SK-N-SH (cell line): ENCODE measurements at regions not wholly inside any gene's neighbourhood (a gene's known extent, or its start where the extent isn't known, plus 50 kb on each side); places are given as distances from the start of the nearest gene placed in this dataset.

Experiments
- CTCF ChIA-PET: fragments of 300-600, 350-600 bp; formaldehyde crosslinking; extraction: SDS; loops from one replicate; lab custom pipeline; 2021; lab: Yijun Ruan, JAX
- POLR2A ChIA-PET: fragments of 350-600 bp; sonication (Branson Sonifier 250); formaldehyde crosslinking; extraction: SDS; loops from one replicate; lab custom pipeline; 2020; ENCODE audit warnings: antibody characterized with exemption, inconsistent platforms; lab: Yijun Ruan, JAX
- DNase-seq: peaks from one replicate; pipeline ENCODE4 v3.0.0; 2012
- H2AFZ ChIP-seq: fragments of 200-600 bp; sonication (generic); 2 replicates; pipeline ENCODE4 v1.8.1; 2016; ENCODE audit warnings: antibody characterized with exemption, mild to moderate bottlenecking, low read depth
- H3F3A ChIP-seq: fragments of 200-600 bp; sonication (generic); replicated peaks from 2 replicates; pipeline ENCODE3; 2016; ENCODE audit warnings: antibody characterized with exemption, mild to moderate bottlenecking; ENCODE audit not compliant: insufficient read depth
- H3K27ac ChIP-seq, 2 experiments: fragments of 200-500 bp in 1 of 2; fragments of 200-600 bp in 1 of 2; sonication (Bioruptor generic) in 1 of 2; sonication (generic), shearing (Covaris generic) in 1 of 2; 2 replicates each; pipeline versions ENCODE4 v1.5.1 to v1.6.1; 2014 to 2016; ENCODE audit warnings: low read depth in 2 of 2, inconsistent platforms in 1 of 2, low read length in 1 of 2, mild to moderate bottlenecking in 1 of 2, mixed read lengths in 1 of 2
- H3K27me3 ChIP-seq: fragments of 200-600 bp; sonication (generic), shearing (Covaris generic); 2 replicates; pipeline ENCODE4 v1.6.1; 2016; ENCODE audit warnings: mixed run types; ENCODE audit not compliant: insufficient read depth
- H3K36me3 ChIP-seq, 2 experiments: fragments of 200-500 bp in 1 of 2; fragments of 200-600 bp in 1 of 2; sonication (Bioruptor generic) in 1 of 2; sonication (generic) in 1 of 2; replicated peaks in 1 of 2; 2 replicates each; pipeline versions ENCODE3 to v1.5.1; 2014 to 2016; ENCODE audit warnings: low read length in 1 of 2, mild to moderate bottlenecking in 1 of 2; ENCODE audit not compliant: insufficient read depth in 2 of 2, control insufficient read depth in 1 of 2
- H3K4me1 ChIP-seq, 2 experiments: fragments of 200-500 bp in 1 of 2; fragments of 200-600 bp in 1 of 2; sonication (Bioruptor generic) in 1 of 2; sonication (generic), shearing (Covaris generic) in 1 of 2; 2 replicates each; pipeline versions ENCODE4 v1.5.1 to v1.6.1; 2014 to 2016; ENCODE audit warnings: low read depth in 1 of 2, low read length in 1 of 2, mixed run types in 1 of 2; ENCODE audit not compliant: insufficient read depth in 2 of 2, control insufficient read depth in 1 of 2
- H3K4me2 ChIP-seq: fragments of 200-600 bp; sonication (generic), shearing (Covaris generic); 2 replicates; pipeline ENCODE4 v1.6.1; 2017; ENCODE audit warnings: mixed run types
- H3K4me3 ChIP-seq, 2 experiments: fragments of 200-500 bp in 1 of 2; fragments of 200-600 bp in 1 of 2; sonication (Bioruptor generic) in 1 of 2; sonication (generic), shearing (Covaris generic) in 1 of 2; 2 replicates each; pipeline versions ENCODE4 v1.5.1 to v1.8.1; 2014 to 2016; ENCODE audit warnings: low read depth in 2 of 2, inconsistent platforms in 1 of 2, low read length in 1 of 2, mild to moderate bottlenecking in 1 of 2, mixed read lengths in 1 of 2, moderate library complexity in 1 of 2
- H3K79me2 ChIP-seq: fragments of 200-600 bp; sonication (generic); 2 replicates; pipeline ENCODE4 v1.8.1; 2017; ENCODE audit warnings: mild to moderate bottlenecking; ENCODE audit not compliant: insufficient read depth
- H3K9ac ChIP-seq: fragments of 200-600 bp; sonication (generic); 2 replicates; pipeline ENCODE4 v1.6.1; 2017; ENCODE audit warnings: mixed run types
- H3K9me2 ChIP-seq: fragments of 200-600 bp; sonication (generic); 2 replicates; pipeline ENCODE4 v1.6.1; 2017; ENCODE audit warnings: mixed run types
- H3K9me3 ChIP-seq: fragments of 200-600 bp; sonication (generic); 2 replicates; pipeline ENCODE4 v1.6.1; 2017; ENCODE audit warnings: mixed run types, mild to moderate bottlenecking, moderate library complexity
- H4K20me1 ChIP-seq: fragments of 200-600 bp; sonication (generic); 2 replicates; pipeline ENCODE4 v1.6.1; 2017; ENCODE audit warnings: mild to moderate bottlenecking, mixed run types; ENCODE audit not compliant: insufficient read depth
- CHD2 ChIP-seq: fragments of 150-350 bp; IDR thresholded peaks from 2 replicates; pipeline ENCODE4 v1.6.1; 2018; ENCODE audit warnings: low read length; ENCODE audit not compliant: partially characterized antibody
- CTCF ChIP-seq: fragments of 200-600 bp; sonication (generic); IDR thresholded peaks from 2 replicates; pipeline ENCODE4 v1.6.1; 2017; ENCODE audit warnings: antibody characterized with exemption, mild to moderate bottlenecking, moderate library complexity
- EP300 ChIP-seq, 2 experiments: IDR thresholded peaks; 2 replicates each; pipeline versions ENCODE4 v1.4.0 to v1.6.1; 2012; ENCODE audit warnings: borderline replicate concordance in 1 of 2, low read depth in 1 of 2, low read length in 1 of 2
- GABPA ChIP-seq: IDR thresholded peaks from 2 replicates; pipeline ENCODE4 v1.4.0; 2012; ENCODE audit warnings: low read depth, mild to moderate bottlenecking
- GATA2 ChIP-seq: sonication (generic); formaldehyde crosslinking; IDR thresholded peaks from 2 replicates; pipeline ENCODE4 v1.5.0; 2020; ENCODE audit warnings: mild to moderate bottlenecking, missing genetic modification reagents
- IRF3 ChIP-seq: fragments of 150-350 bp; IDR thresholded peaks from 2 replicates; pipeline ENCODE4 v1.6.1; 2016; ENCODE audit warnings: mild to moderate bottlenecking, low read depth, low read length
- MAX ChIP-seq: IDR thresholded peaks from 2 replicates; pipeline ENCODE4 v1.4.0; 2012; ENCODE audit warnings: low read depth
- MEF2A ChIP-seq: IDR thresholded peaks from 2 replicates; pipeline ENCODE4 v1.4.0; 2012; ENCODE audit warnings: low read depth, borderline replicate concordance
- MXI1 ChIP-seq: IDR thresholded peaks from 2 replicates; pipeline ENCODE4 v1.6.1; 2012; ENCODE audit warnings: mild to moderate bottlenecking, low read depth, low read length, improper control_type of control experiment
- NFIC ChIP-seq: IDR thresholded peaks from 2 replicates; pipeline ENCODE4 v1.4.0; 2012; ENCODE audit warnings: borderline replicate concordance
- RAD21 ChIP-seq: IDR thresholded peaks from 2 replicates; pipeline ENCODE4 v1.6.1; 2012; ENCODE audit warnings: mild to moderate bottlenecking, low read length
- RCOR1 ChIP-seq: fragments of 150-350 bp; IDR thresholded peaks from 2 replicates; pipeline ENCODE4 v1.6.1; 2017; ENCODE audit warnings: antibody characterized with exemption, low read length
- SIN3A ChIP-seq: IDR thresholded peaks from 2 replicates; pipeline ENCODE4 v1.6.1; 2012; ENCODE audit warnings: low read depth, mild to moderate bottlenecking, low read length, moderate library complexity, borderline replicate concordance
- TAF1 ChIP-seq: IDR thresholded peaks from 2 replicates; pipeline ENCODE4 v1.6.1; 2012; ENCODE audit warnings: low read depth, mild to moderate bottlenecking, low read length, moderate library complexity, borderline replicate concordance
- TEAD4 ChIP-seq: IDR thresholded peaks from 2 replicates; pipeline ENCODE4 v1.4.0; 2012; ENCODE audit warnings: mild to moderate bottlenecking, borderline replicate concordance; ENCODE audit not compliant: insufficient read depth
- WGBS: methylation state at CpG from one replicate; pipeline ENCODE4 v1.1.6; 2017; ENCODE audit warnings: low lambda C conversion rate; 5-methylcytosine and 5-hydroxymethylcytosine counted together
- TF ChIP-seq, protein P1 (sequence below): IDR thresholded peaks from 2 replicates; pipeline ENCODE4; 2012
- TF ChIP-seq, protein P2 (sequence below): IDR thresholded peaks from 2 replicates; pipeline ENCODE4 v1.4.0; 2012; ENCODE audit warnings: low read depth, borderline replicate concordance
- TF ChIP-seq, protein P3 (sequence below): IDR thresholded peaks from 2 replicates; pipeline ENCODE4 v1.6.1; 2012; ENCODE audit warnings: mild to moderate bottlenecking, low read depth, low read length, moderate library complexity

- TF ChIP-seq GABPA = no peak
- TF ChIP-seq, protein P1, sequence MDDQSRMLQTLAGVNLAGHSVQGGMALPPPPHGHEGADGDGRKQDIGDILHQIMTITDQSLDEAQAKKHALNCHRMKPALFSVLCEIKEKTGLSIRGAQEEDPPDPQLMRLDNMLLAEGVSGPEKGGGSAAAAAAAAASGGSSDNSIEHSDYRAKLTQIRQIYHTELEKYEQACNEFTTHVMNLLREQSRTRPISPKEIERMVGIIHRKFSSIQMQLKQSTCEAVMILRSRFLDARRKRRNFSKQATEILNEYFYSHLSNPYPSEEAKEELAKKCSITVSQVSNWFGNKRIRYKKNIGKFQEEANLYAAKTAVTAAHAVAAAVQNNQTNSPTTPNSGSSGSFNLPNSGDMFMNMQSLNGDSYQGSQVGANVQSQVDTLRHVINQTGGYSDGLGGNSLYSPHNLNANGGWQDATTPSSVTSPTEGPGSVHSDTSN = no peak
- TF ChIP-seq, protein P2, sequence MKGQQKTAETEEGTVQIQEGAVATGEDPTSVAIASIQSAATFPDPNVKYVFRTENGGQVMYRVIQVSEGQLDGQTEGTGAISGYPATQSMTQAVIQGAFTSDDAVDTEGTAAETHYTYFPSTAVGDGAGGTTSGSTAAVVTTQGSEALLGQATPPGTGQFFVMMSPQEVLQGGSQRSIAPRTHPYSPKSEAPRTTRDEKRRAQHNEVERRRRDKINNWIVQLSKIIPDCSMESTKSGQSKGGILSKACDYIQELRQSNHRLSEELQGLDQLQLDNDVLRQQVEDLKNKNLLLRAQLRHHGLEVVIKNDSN = no peak
- no peak for TF ChIP-seq NFIC
- TF ChIP-seq RAD21 = no peak
- TF ChIP-seq IRF3 = no peak
- no peak for TF ChIP-seq RCOR1
- TF ChIP-seq MXI1 = no peak
- TF ChIP-seq MEF2A = no peak
- no peak for TF ChIP-seq CTCF
- no peak for TF ChIP-seq MAX
- no peak for TF ChIP-seq TAF1
- TF ChIP-seq SIN3A = no peak
- no peak for TF ChIP-seq GATA2 (CRISPR knock-in tag)
- no peak for TF ChIP-seq TEAD4
- TF ChIP-seq CHD2 = no peak
- TF ChIP-seq, protein P3, sequence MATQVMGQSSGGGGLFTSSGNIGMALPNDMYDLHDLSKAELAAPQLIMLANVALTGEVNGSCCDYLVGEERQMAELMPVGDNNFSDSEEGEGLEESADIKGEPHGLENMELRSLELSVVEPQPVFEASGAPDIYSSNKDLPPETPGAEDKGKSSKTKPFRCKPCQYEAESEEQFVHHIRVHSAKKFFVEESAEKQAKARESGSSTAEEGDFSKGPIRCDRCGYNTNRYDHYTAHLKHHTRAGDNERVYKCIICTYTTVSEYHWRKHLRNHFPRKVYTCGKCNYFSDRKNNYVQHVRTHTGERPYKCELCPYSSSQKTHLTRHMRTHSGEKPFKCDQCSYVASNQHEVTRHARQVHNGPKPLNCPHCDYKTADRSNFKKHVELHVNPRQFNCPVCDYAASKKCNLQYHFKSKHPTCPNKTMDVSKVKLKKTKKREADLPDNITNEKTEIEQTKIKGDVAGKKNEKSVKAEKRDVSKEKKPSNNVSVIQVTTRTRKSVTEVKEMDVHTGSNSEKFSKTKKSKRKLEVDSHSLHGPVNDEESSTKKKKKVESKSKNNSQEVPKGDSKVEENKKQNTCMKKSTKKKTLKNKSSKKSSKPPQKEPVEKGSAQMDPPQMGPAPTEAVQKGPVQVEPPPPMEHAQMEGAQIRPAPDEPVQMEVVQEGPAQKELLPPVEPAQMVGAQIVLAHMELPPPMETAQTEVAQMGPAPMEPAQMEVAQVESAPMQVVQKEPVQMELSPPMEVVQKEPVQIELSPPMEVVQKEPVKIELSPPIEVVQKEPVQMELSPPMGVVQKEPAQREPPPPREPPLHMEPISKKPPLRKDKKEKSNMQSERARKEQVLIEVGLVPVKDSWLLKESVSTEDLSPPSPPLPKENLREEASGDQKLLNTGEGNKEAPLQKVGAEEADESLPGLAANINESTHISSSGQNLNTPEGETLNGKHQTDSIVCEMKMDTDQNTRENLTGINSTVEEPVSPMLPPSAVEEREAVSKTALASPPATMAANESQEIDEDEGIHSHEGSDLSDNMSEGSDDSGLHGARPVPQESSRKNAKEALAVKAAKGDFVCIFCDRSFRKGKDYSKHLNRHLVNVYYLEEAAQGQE = no peak
- no peak for TF ChIP-seq EP300 (IDR thresholded peaks at IDR 0.05; ENCODE audit: borderline replicate concordance in 1 of 2, low read depth in 1 of 2, low read length in 1 of 2)
- TF ChIP-seq, all 33 proteins: peak for 0
- H3K79me2 ChIP-seq = no peaks in the 10 kb centered on the region
- ChIA-PET POLR2A (no interaction called here), CTCF (interaction anchor here (0.7 kb wide), 1 partner anchor 33 kb away, joined by 3 read pairs; no protein-coding TSS in a partner anchor)
- no peaks in the 10 kb centered on the region for H3K9me2 ChIP-seq
- no peak overlapping the region for H3K9ac ChIP-seq
- H2AFZ ChIP-seq = no peak overlapping the region
- H4K20me1 ChIP-seq = no peaks in the 10 kb centered on the region
- no peak for DNase-seq
- no peaks in the 10 kb centered on the region for H3K36me3 ChIP-seq
- H3K27me3 ChIP-seq = no peaks in the 10 kb centered on the region
- no peaks in the 10 kb centered on the region for H3F3A ChIP-seq
- H3K27ac ChIP-seq = peak overlapping the region in 1 of 2 experiments; percentile 43; a peak in 1 of 4 replicates
- no peaks in the 10 kb centered on the region; the same call in 1 of the 2 replicates for H3K9me3 ChIP-seq
- WGBS = 30% methylated on average over 2 of the region's 2 CpGs
- no peak overlapping the region for H3K4me3 ChIP-seq
- no peaks in the 10 kb centered on the region; a peak in 1 of 4 replicates for H3K4me1 ChIP-seq
- no peak overlapping the region for H3K4me2 ChIP-seq
Measured at GRCh38 chr2:58853420-58853819, 612.3 kb upstream of the FANCL start.
